ENCODE measurements at regions not wholly inside any gene's neighbourhood (a gene's known extent, or its start where the extent isn't known, plus 50 kb on each side); places are given as distances from the start of the nearest gene placed in this dataset.

GRCh38 chr5:28281351-28281750, 1243.0 kb upstream of the CDH9 start:
- TF ChIP-seq CTCF (conservative IDR thresholded peaks at IDR 0.05; ENCODE audit: low read depth in 2 of 2) (no peak), CREB1 (CRISPR knock-in tag; IDR thresholded peaks at IDR 0.05; ENCODE audit: low read depth) (no peak), POLR2AphosphoS5 (IDR thresholded peaks at IDR 0.05; ENCODE audit: low read depth) (no peak), EZH2phosphoT487 (IDR thresholded peaks at IDR 0.05; ENCODE audit: unreplicated experiment) (no peak), JUNB (IDR thresholded peaks at IDR 0.05; ENCODE audit: unreplicated experiment) (no peak), EZH2 (IDR thresholded peaks at IDR 0.05; ENCODE audit: low read depth, unreplicated experiment) (no peak)

Data from GM23338 (cell line).